ENCODE measurements at regions not wholly inside any gene's neighbourhood (a gene's known extent, or its start where the extent isn't known, plus 50 kb on each side); places are given as distances from the start of the nearest gene placed in this dataset.
A peak's percentile ranks its signal among the peaks of the same experiment; 100 is the strongest.

DNA sequence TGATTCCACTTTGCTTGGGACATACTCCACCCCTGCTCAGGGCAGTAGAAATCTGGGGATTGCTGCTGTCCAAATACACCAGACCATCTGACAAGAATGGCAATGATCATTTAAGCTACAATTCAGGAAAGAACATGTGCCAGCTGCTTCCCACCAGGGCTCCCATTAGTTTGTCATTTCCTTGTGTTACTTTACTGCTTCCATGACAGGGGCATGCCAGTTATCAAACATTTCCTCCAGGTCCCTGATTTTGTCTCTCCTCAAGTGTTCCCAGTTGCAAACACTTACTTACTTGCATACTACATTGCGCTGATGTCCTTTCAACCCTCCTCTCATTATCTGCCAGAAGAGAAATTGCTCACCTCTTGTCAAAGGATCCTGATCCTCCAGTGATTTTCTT lies 474.5 kb upstream of the DCC start:
- Mint-ChIP-seq H3K9me3 (peaks cover 3% of the 10 kb centered on the region), H3K4me1 (no peaks in the 10 kb centered on the region), H3K27me3 (ENCODE audit: insufficient read depth, low read depth) (peaks cover 6% of the 10 kb centered on the region), H3K36me3 (no peaks in the 10 kb centered on the region), H3K4me3 (no peak overlapping the region), H3K27ac (no peak overlapping the region)
- Histone ChIP-seq H3K4me3 (no peak overlapping the region), H3K27me3 (no peaks in the 10 kb centered on the region), H4K20me1 (ENCODE audit: low read depth) (no peaks in the 10 kb centered on the region), H3K27ac (no peak overlapping the region), H2AFZ (replicated peaks) (no peak overlapping the region), H3F3A (ENCODE audit: low read depth) (no peaks in the 10 kb centered on the region), H3K79me2 (ENCODE audit: low read depth) (no peaks in the 10 kb centered on the region), H3K9me3 (ENCODE audit: low read depth) (no peaks in the 10 kb centered on the region), H3K4me2 (no peak overlapping the region), H3K9ac (no peak overlapping the region), H3K36me3 (no peaks in the 10 kb centered on the region), H3K4me1 (no peaks in the 10 kb centered on the region)
- DNase-seq (ENCODE audit: low spot score): no peak
- TF ChIP-seq EZH2 (IDR thresholded peaks at IDR 0.05): no peak

DNA sequence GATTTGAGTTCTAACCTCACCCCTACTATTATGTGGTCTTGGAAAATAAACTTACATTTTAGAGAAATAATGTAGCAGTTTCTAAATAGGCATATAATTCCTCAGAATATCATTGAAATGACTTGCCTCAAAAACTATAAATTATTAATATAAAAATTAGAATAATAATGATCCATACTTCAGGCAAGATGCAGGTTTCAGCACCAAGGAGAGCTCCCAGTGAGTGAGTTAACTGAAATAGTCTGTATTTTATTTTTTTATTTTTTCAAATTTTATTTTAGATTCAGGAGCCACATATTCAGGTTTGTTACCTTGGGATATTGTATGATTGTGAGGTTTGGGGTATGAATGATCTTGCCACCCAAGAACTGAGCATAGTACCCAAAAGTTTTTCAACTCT lies 472.2 kb upstream of the DCC start:
- Histone ChIP-seq H3K36me3 (no peaks in the 10 kb centered on the region), H3K27ac (no peak overlapping the region), H3K4me1 (no peaks in the 10 kb centered on the region), H3F3A (ENCODE audit: low read depth) (no peaks in the 10 kb centered on the region), H2AFZ (replicated peaks) (no peak overlapping the region), H3K9me3 (ENCODE audit: low read depth) (no peaks in the 10 kb centered on the region), H3K4me2 (no peak overlapping the region), H3K27me3 (no peaks in the 10 kb centered on the region), H3K4me3 (no peak overlapping the region), H3K9ac (no peak overlapping the region), H4K20me1 (ENCODE audit: low read depth) (no peaks in the 10 kb centered on the region), H3K79me2 (ENCODE audit: low read depth) (no peaks in the 10 kb centered on the region)
- TF ChIP-seq, protein P1, sequence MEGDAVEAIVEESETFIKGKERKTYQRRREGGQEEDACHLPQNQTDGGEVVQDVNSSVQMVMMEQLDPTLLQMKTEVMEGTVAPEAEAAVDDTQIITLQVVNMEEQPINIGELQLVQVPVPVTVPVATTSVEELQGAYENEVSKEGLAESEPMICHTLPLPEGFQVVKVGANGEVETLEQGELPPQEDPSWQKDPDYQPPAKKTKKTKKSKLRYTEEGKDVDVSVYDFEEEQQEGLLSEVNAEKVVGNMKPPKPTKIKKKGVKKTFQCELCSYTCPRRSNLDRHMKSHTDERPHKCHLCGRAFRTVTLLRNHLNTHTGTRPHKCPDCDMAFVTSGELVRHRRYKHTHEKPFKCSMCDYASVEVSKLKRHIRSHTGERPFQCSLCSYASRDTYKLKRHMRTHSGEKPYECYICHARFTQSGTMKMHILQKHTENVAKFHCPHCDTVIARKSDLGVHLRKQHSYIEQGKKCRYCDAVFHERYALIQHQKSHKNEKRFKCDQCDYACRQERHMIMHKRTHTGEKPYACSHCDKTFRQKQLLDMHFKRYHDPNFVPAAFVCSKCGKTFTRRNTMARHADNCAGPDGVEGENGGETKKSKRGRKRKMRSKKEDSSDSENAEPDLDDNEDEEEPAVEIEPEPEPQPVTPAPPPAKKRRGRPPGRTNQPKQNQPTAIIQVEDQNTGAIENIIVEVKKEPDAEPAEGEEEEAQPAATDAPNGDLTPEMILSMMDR (IDR thresholded peaks at IDR 0.05): no peak
- TF ChIP-seq EZH2 (IDR thresholded peaks at IDR 0.05): no peak
- no peak for TF ChIP-seq EZH2phosphoT487 (IDR thresholded peaks at IDR 0.05)
- peak; percentile 44 for DNase-seq (ENCODE audit: low spot score)
- H3K27me3 Mint-ChIP-seq (ENCODE audit: insufficient read depth, low read depth): peaks cover 6% of the 10 kb centered on the region
- no peaks in the 10 kb centered on the region for H3K36me3 Mint-ChIP-seq
- no peak overlapping the region for H3K4me3 Mint-ChIP-seq
- H3K9me3 Mint-ChIP-seq: peaks cover 5% of the 10 kb centered on the region
- no peaks in the 10 kb centered on the region for H3K4me1 Mint-ChIP-seq
- H3K27ac Mint-ChIP-seq: no peak overlapping the region

DNA sequence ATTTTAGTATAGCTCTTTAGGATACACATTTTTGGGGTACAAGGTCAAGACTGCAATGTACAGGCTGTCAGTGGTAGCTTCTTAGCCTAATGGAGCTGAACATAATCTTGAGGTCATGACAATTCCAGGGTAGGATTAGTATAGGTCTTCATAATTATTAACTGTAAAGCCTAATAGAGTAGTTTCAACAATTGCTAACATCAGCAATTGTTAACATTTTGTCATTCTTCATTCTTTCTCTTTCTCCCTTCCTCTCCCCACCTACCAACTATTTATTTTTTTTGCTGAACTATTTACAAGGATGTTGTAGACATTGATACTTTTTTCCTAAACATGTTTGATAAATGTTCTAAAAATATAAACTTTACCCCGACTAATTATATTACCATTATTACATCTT lies 461.3 kb upstream of the DCC start:
- peaks cover 4% of the 10 kb centered on the region for H3K27me3 Mint-ChIP-seq (ENCODE audit: insufficient read depth, low read depth)
- H3K36me3 Mint-ChIP-seq: no peaks in the 10 kb centered on the region

DNA sequence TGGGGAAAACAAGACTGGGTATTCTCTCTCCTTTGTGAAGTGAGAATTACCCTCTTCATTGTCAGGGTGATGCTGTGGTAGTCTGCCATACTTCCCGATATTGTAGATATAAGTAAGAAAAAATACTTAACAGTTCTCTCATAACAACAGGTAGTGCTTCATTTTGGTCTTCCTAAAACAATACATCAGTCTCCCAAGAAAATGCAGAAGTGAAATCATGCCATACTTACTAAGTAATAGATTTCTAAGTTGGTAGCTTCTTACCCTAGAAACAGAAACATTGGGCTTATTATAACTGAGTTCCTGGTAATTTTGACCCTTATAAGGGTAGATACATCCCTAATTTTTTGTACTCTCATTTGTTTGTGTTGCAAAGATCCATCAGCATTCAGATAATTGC lies 460.7 kb upstream of the DCC start:
- Mint-ChIP-seq H3K36me3 (no peaks in the 10 kb centered on the region), H3K4me1 (no peaks in the 10 kb centered on the region), H3K27ac (no peak overlapping the region), H3K4me3 (no peak overlapping the region), H3K27me3 (ENCODE audit: insufficient read depth, low read depth) (peaks cover 6% of the 10 kb centered on the region), H3K9me3 (no peaks in the 10 kb centered on the region)
- DNase-seq (ENCODE audit: low spot score): no peak
- H3K36me3 ChIP-seq: no peaks in the 10 kb centered on the region
- H3K4me1 ChIP-seq: no peaks in the 10 kb centered on the region
- no peaks in the 10 kb centered on the region for H3K79me2 ChIP-seq (ENCODE audit: low read depth)
- H4K20me1 ChIP-seq (ENCODE audit: low read depth): no peaks in the 10 kb centered on the region
- H3K4me3 ChIP-seq: no peak overlapping the region
- TF ChIP-seq EZH2 (IDR thresholded peaks at IDR 0.05) (no peak), EZH2phosphoT487 (IDR thresholded peaks at IDR 0.05) (no peak)
- TF ChIP-seq, protein P1 (IDR thresholded peaks at IDR 0.05): no peak
- H3K27ac ChIP-seq: no peak overlapping the region
- H3K9ac ChIP-seq: no peak overlapping the region
- H2AFZ ChIP-seq (replicated peaks): no peak overlapping the region
- no peak overlapping the region for H3K4me2 ChIP-seq
- H3K27me3 ChIP-seq: no peaks in the 10 kb centered on the region
- H3K9me3 ChIP-seq (ENCODE audit: low read depth): no peaks in the 10 kb centered on the region
- no peaks in the 10 kb centered on the region for H3F3A ChIP-seq (ENCODE audit: low read depth)

More for the DNA sequence above, 461.3 kb upstream of the DCC start:
- no peak overlapping the region for H3K27ac Mint-ChIP-seq
- Histone ChIP-seq H3K27ac (no peak overlapping the region), H3K4me2 (no peak overlapping the region), H3K4me3 (no peak overlapping the region), H2AFZ (replicated peaks) (no peak overlapping the region), H3K9me3 (ENCODE audit: low read depth) (no peaks in the 10 kb centered on the region), H4K20me1 (ENCODE audit: low read depth) (no peaks in the 10 kb centered on the region), H3F3A (ENCODE audit: low read depth) (no peaks in the 10 kb centered on the region), H3K36me3 (no peaks in the 10 kb centered on the region), H3K27me3 (no peaks in the 10 kb centered on the region), H3K9ac (no peak overlapping the region), H3K79me2 (ENCODE audit: low read depth) (no peaks in the 10 kb centered on the region), H3K4me1 (no peaks in the 10 kb centered on the region)
- TF ChIP-seq, protein P1 (IDR thresholded peaks at IDR 0.05): no peak
- no peak for TF ChIP-seq EZH2phosphoT487 (IDR thresholded peaks at IDR 0.05)
- no peak for TF ChIP-seq EZH2 (IDR thresholded peaks at IDR 0.05)
- H3K4me1 Mint-ChIP-seq: no peaks in the 10 kb centered on the region
- no peak for DNase-seq (ENCODE audit: low spot score)
- no peak overlapping the region for H3K4me3 Mint-ChIP-seq
- H3K9me3 Mint-ChIP-seq: no peaks in the 10 kb centered on the region

Data from neural progenitor cell (in vitro differentiated cells).